ENCODE measurements at regions not wholly inside any gene's neighbourhood (a gene's known extent, or its start where the extent isn't known, plus 50 kb on each side); places are given as distances from the start of the nearest gene placed in this dataset.

DNA sequence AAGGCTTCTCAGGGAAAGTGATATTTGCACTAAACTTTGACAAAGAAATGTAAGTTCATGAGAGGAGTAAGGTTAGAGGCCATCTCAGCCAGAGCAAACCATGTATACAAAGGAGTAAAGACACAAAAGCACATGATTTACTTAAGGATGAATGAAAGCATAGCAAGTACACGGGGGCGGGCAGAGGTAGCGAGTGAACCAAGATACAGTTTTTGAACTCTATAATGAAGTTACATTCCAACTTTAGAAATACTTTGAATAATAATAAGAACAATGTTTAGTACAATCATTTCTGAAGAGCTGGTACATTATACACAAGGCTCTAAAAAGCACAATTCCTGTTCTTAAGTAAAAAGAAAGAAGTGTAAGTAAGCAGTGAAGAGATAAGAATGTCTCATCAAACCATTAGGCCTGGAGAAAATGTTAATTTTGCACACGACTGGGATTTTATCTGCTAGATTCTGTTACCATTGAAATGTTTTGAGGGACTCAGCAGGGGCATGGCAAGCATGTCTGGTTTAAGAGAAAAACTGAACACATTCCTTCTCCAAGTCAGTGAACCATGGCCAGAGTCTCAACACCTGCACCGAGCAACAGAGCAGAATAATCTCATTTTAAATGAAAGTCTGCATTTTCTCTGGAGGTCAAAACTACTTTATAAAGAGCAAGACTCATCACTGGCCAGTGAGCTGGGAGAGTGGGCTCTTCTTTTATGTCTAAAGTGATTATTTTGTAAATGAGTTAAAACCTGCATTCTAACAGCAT, 147.6 kb upstream of the TRPM3 start:
- TF ChIP-seq, protein P1, sequence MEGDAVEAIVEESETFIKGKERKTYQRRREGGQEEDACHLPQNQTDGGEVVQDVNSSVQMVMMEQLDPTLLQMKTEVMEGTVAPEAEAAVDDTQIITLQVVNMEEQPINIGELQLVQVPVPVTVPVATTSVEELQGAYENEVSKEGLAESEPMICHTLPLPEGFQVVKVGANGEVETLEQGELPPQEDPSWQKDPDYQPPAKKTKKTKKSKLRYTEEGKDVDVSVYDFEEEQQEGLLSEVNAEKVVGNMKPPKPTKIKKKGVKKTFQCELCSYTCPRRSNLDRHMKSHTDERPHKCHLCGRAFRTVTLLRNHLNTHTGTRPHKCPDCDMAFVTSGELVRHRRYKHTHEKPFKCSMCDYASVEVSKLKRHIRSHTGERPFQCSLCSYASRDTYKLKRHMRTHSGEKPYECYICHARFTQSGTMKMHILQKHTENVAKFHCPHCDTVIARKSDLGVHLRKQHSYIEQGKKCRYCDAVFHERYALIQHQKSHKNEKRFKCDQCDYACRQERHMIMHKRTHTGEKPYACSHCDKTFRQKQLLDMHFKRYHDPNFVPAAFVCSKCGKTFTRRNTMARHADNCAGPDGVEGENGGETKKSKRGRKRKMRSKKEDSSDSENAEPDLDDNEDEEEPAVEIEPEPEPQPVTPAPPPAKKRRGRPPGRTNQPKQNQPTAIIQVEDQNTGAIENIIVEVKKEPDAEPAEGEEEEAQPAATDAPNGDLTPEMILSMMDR (IDR thresholded peaks at IDR 0.05 in 8 of 11, conservative IDR thresholded peaks at IDR 0.05 in 3 of 11): no peak
- no peak for TF ChIP-seq POLR2A (IDR thresholded peaks at IDR 0.05)
